SK-N-SH treated with all-trans-retinoic acid at 6 μM for 48 hours (cell line): ENCODE measurements at regions not wholly inside any gene's neighbourhood (a gene's known extent, or its start where the extent isn't known, plus 50 kb on each side); places are given as distances from the start of the nearest gene placed in this dataset.

Experiments used
- CREB5 ChIP-seq: fragments of 250-450 bp; sonication (Bioruptor Pico); IDR thresholded peaks from 2 replicates; pipeline ENCODE4 v1.5.1; 2020; ENCODE audit warnings: low read depth, mild to moderate bottlenecking, moderate library complexity
- ISL1 ChIP-seq: fragments of 250-450 bp; sonication (Bioruptor Pico); IDR thresholded peaks from 2 replicates; pipeline ENCODE4 v2.1.2; 2022; ENCODE audit warnings: mild to moderate bottlenecking, moderate library complexity
- POU6F1 ChIP-seq: fragments of 250-450 bp; sonication (Bioruptor Pico); IDR thresholded peaks from 2 replicates; pipeline ENCODE4 v1.8.0; 2021; ENCODE audit warnings: low read depth, mild to moderate bottlenecking, moderate library complexity, borderline replicate concordance
- SNAI2 ChIP-seq: fragments of 250-450 bp; sonication (Bioruptor Pico); IDR thresholded peaks from 2 replicates; pipeline ENCODE4 v1.5.0; 2020; ENCODE audit warnings: mild to moderate bottlenecking, moderate library complexity
- ZC3H10 ChIP-seq: fragments of 250-450 bp; sonication (Bioruptor Pico); IDR thresholded peaks from 2 replicates; pipeline ENCODE4 v1.5.1; 2021; ENCODE audit warnings: mild to moderate bottlenecking, moderate library complexity
- ZNF70 ChIP-seq: fragments of 450-650 bp; formaldehyde crosslinking; IDR thresholded peaks from 2 replicates; pipeline ENCODE4 v1.5.0; 2020; ENCODE audit warnings: mild to moderate bottlenecking, moderate library complexity

- TF ChIP-seq SNAI2 (CRISPR knock-in tag) (no peak), ZNF70 (CRISPR knock-in tag) (no peak), CREB5 (CRISPR knock-in tag) (no peak), ZC3H10 (CRISPR knock-in tag) (no peak), ISL1 (CRISPR knock-in tag) (no peak), POU6F1 (CRISPR knock-in tag) (no peak)
These were observed 135.0 kb downstream of the TM9SF2 start for GRCh38 chr13:99636306-99636705.
